ENCODE measurements at regions not wholly inside any gene's neighbourhood (a gene's known extent, or its start where the extent isn't known, plus 50 kb on each side); places are given as distances from the start of the nearest gene placed in this dataset.

- no peak for DNase-seq
Measured at GRCh38 chr12:97989366-97989940, 525.9 kb upstream of the TMPO start.

- no peak for DNase-seq
Measured at GRCh38 chr12:97994746-97995484, 520.5 kb upstream of the TMPO start.

- DNase-seq = no peak
Measured at GRCh38 chr12:97995559-97995958, 519.8 kb upstream of the TMPO start.

- no peak for DNase-seq
Measured at GRCh38 chr12:98001430-98001829, 514.0 kb upstream of the TMPO start.

- DNase-seq = no peak
Measured at GRCh38 chr12:98002887-98003493, 512.4 kb upstream of the TMPO start.

- DNase-seq = no peak
Measured at GRCh38 chr12:98007963-98008362, 507.4 kb upstream of the TMPO start.

GRCh38 chr12:98013560-98013959, 501.8 kb upstream of the TMPO start:
- no peak for DNase-seq

- DNase-seq = no peak
Measured at GRCh38 chr12:98018836-98019235, 496.6 kb upstream of the TMPO start.

- no peak for DNase-seq
Measured at GRCh38 chr12:98020376-98020775, 495.0 kb upstream of the TMPO start.

- no peak for DNase-seq
Measured at GRCh38 chr12:98022961-98023360, 492.4 kb upstream of the TMPO start.

- DNase-seq = no peak
Measured at GRCh38 chr12:98037401-98038140, 477.8 kb upstream of the TMPO start.

GRCh38 chr12:98042668-98043067, 472.7 kb upstream of the TMPO start:
- no peak for DNase-seq

GRCh38 chr12:98045395-98045794, 470.0 kb upstream of the TMPO start:
- no peak for DNase-seq

- no peak for DNase-seq
Measured at GRCh38 chr12:98048326-98048725, 467.1 kb upstream of the TMPO start.

- no peak for DNase-seq
Measured at GRCh38 chr12:98053202-98053601, 462.2 kb upstream of the TMPO start.

GRCh38 chr12:98057701-98058100, 457.7 kb upstream of the TMPO start:
- no peak for DNase-seq

- no peak for DNase-seq
Measured at GRCh38 chr12:98058213-98058612, 457.2 kb upstream of the TMPO start.

GRCh38 chr12:98058838-98059237, 456.6 kb upstream of the TMPO start:
- DNase-seq = no peak

- DNase-seq = no peak
Measured at GRCh38 chr12:98059659-98060343, 455.6 kb upstream of the TMPO start.

- DNase-seq = no peak
Measured at GRCh38 chr12:98060411-98060810, 455.0 kb upstream of the TMPO start.

GRCh38 chr12:98062464-98063245, 452.7 kb upstream of the TMPO start:
- no peak for DNase-seq

GRCh38 chr12:98064501-98064900, 450.9 kb upstream of the TMPO start:
- DNase-seq = no peak
